IMR-90 (cell line): ENCODE measurements at regions not wholly inside any gene's neighbourhood (a gene's known extent, or its start where the extent isn't known, plus 50 kb on each side); places are given as distances from the start of the nearest gene placed in this dataset.

Experiments used
- BHLHE40 ChIP-seq: fragments of 150-350 bp; IDR thresholded peaks from 2 replicates; pipeline ENCODE4 v1.6.1; 2016; ENCODE audit warnings: mild to moderate bottlenecking, low read depth, low read length
- CEBPB ChIP-seq: IDR thresholded peaks from 2 replicates; pipeline ENCODE4 v1.6.1; 2012; ENCODE audit warnings: low read depth, low read length, improper control_type of control experiment
- CHD1 ChIP-seq: IDR thresholded peaks from 2 replicates; pipeline ENCODE4 v1.6.1; 2012; ENCODE audit warnings: low read depth, low read length, improper control_type of control experiment
- MAZ ChIP-seq: IDR thresholded peaks from 2 replicates; pipeline ENCODE4 v1.6.1; 2012; ENCODE audit warnings: low read depth, mild to moderate bottlenecking, low read length, improper control_type of control experiment, moderate library complexity, borderline replicate concordance
- NFE2L2 ChIP-seq: fragments of 150-350 bp; IDR thresholded peaks from 2 replicates; pipeline ENCODE4 v1.6.1; 2016; ENCODE audit warnings: low read depth, mild to moderate bottlenecking, low read length
- POLR2A ChIP-seq: IDR thresholded peaks from 2 replicates; pipeline ENCODE4 v1.6.1; 2012; ENCODE audit warnings: mild to moderate bottlenecking, low read depth, low read length
- RAD21 ChIP-seq: IDR thresholded peaks from 2 replicates; pipeline ENCODE4 v1.6.1; 2012; ENCODE audit warnings: low read length, improper control_type of control experiment
- RCOR1 ChIP-seq: IDR thresholded peaks from 2 replicates; pipeline ENCODE4 v1.6.1; 2012; ENCODE audit warnings: mild to moderate bottlenecking, low read length, improper control_type of control experiment; ENCODE audit not compliant: insufficient replicate concordance
- RFX5 ChIP-seq: IDR thresholded peaks from 2 replicates; pipeline ENCODE4 v1.8.0; 2012; ENCODE audit warnings: low read depth, mild to moderate bottlenecking, low read length, moderate library complexity
- SMC3 ChIP-seq: fragments of 150-350 bp; IDR thresholded peaks from 2 replicates; pipeline ENCODE4 v1.6.1; 2016; ENCODE audit warnings: low read depth, mild to moderate bottlenecking, antibody characterized with exemption, low read length, moderate library complexity
- TF ChIP-seq, protein P1 (sequence below): conservative IDR thresholded peaks from 2 replicates; pipeline ENCODE4 v1.5.1; 2012; ENCODE audit warnings: mild to moderate bottlenecking, low read depth, low read length, improper control_type of control experiment
- TF ChIP-seq, protein P2 (sequence below): fragments of 150-350 bp; IDR thresholded peaks from 2 replicates; pipeline ENCODE4 v1.6.1; 2016; ENCODE audit warnings: low read depth, mild to moderate bottlenecking, low read length, moderate library complexity, borderline replicate concordance
- TF ChIP-seq, protein P3 (sequence below): fragments of 150-350 bp; IDR thresholded peaks from 2 replicates; pipeline ENCODE4 v1.6.1; 2017; ENCODE audit warnings: mild to moderate bottlenecking, antibody characterized with exemption, low read length, low read depth

DNA sequence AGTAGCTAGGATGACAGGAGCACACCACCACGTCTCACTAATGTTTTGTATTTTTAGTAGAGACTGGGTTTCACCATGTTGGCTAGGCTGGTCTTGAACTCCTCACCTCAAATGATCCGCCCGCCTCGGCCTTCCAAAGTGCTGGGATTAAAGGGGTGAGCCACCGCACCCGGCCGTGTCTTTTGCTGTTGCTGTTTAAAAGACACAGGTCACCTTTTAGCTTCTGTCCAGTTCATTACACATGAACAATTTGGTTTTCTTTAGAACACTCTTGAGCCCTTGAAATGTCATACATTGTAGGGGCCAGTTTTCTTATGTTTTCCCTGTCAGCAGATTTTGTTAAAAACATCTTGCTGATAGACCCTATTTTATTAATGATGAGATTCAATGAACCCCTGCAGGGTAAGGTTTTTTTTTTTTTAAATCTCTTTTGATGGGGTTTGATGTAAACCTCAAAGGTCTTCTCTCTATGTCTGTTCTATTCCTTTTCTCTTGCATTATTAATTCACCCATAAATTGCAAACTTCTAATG, 61.0 kb upstream of the AGPS start:
- TF ChIP-seq, protein P1, sequence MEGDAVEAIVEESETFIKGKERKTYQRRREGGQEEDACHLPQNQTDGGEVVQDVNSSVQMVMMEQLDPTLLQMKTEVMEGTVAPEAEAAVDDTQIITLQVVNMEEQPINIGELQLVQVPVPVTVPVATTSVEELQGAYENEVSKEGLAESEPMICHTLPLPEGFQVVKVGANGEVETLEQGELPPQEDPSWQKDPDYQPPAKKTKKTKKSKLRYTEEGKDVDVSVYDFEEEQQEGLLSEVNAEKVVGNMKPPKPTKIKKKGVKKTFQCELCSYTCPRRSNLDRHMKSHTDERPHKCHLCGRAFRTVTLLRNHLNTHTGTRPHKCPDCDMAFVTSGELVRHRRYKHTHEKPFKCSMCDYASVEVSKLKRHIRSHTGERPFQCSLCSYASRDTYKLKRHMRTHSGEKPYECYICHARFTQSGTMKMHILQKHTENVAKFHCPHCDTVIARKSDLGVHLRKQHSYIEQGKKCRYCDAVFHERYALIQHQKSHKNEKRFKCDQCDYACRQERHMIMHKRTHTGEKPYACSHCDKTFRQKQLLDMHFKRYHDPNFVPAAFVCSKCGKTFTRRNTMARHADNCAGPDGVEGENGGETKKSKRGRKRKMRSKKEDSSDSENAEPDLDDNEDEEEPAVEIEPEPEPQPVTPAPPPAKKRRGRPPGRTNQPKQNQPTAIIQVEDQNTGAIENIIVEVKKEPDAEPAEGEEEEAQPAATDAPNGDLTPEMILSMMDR, result no peak
- TF ChIP-seq CHD1 (no peak), CEBPB (no peak), POLR2A (no peak), BHLHE40 (no peak), MAZ (no peak), RCOR1 (no peak), NFE2L2 (no peak), RAD21 (no peak), RFX5 (no peak), SMC3 (no peak)
- TF ChIP-seq, protein P2, sequence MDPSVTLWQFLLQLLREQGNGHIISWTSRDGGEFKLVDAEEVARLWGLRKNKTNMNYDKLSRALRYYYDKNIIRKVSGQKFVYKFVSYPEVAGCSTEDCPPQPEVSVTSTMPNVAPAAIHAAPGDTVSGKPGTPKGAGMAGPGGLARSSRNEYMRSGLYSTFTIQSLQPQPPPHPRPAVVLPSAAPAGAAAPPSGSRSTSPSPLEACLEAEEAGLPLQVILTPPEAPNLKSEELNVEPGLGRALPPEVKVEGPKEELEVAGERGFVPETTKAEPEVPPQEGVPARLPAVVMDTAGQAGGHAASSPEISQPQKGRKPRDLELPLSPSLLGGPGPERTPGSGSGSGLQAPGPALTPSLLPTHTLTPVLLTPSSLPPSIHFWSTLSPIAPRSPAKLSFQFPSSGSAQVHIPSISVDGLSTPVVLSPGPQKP, result no peak
- TF ChIP-seq, protein P3, sequence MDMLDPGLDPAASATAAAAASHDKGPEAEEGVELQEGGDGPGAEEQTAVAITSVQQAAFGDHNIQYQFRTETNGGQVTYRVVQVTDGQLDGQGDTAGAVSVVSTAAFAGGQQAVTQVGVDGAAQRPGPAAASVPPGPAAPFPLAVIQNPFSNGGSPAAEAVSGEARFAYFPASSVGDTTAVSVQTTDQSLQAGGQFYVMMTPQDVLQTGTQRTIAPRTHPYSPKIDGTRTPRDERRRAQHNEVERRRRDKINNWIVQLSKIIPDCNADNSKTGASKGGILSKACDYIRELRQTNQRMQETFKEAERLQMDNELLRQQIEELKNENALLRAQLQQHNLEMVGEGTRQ, result no peak
